Spleen (tissue), 11 donors: ENCODE measurements at regions not wholly inside any gene's neighbourhood (a gene's known extent, or its start where the extent isn't known, plus 50 kb on each side); places are given as distances from the start of the nearest gene placed in this dataset.

ENCODE experiments used
- DNase-seq: peaks from one replicate; pipeline ENCODE4 v3.0.0-alpha.2; 2020
- H3K27ac ChIP-seq, 8 donors: fragments of 200-600 bp; sonication (generic) in 7 of 8; 1 replicate in 4 of 8; 2 replicates in 4 of 8; pipeline versions ENCODE4 v1.5.0 to v1.8.0; 2016 to 2021; ENCODE audit warnings: inconsistent platforms in 4 of 8, mild to moderate bottlenecking in 4 of 8, moderate library complexity in 1 of 8
- H3K27me3 ChIP-seq, 7 donors: fragments of 200-600 bp; sonication (generic) in 6 of 7; replicated peaks in 1 of 7; 1 replicate in 4 of 7; 2 replicates in 3 of 7; pipeline versions ENCODE4 v1.5.0 to v1.8.0; 2016 to 2021; ENCODE audit warnings: inconsistent platforms in 3 of 7, mild to moderate bottlenecking in 1 of 7
- H3K36me3 ChIP-seq, 6 donors: fragments of 200-600 bp; sonication (generic) in 5 of 6; 1 replicate in 4 of 6; 2 replicates in 2 of 6; pipeline versions ENCODE4 v1.5.0 to v1.8.0; 2016 to 2021; ENCODE audit warnings: inconsistent platforms in 2 of 6
- H3K4me1 ChIP-seq, 6 donors: fragments of 200-600 bp; sonication (generic) in 5 of 6; 1 replicate in 3 of 6; 2 replicates in 3 of 6; pipeline versions ENCODE4 v1.5.0 to v1.8.0; 2016 to 2021; ENCODE audit warnings: inconsistent platforms in 3 of 6
- H3K4me3 ChIP-seq, 8 donors: fragments of 200-600 bp; sonication (generic) in 7 of 8; 1 replicate in 4 of 8; 2 replicates in 4 of 8; pipeline versions ENCODE4 v1.5.0 to v1.8.0; 2016 to 2021; ENCODE audit warnings: inconsistent platforms in 4 of 8, mild to moderate bottlenecking in 4 of 8, moderate library complexity in 2 of 8
- H3K9me3 ChIP-seq, 8 donors: fragments of 200-600 bp; sonication (generic) in 7 of 8; 1 replicate in 4 of 8; 2 replicates in 4 of 8; pipeline versions ENCODE4 v1.5.0 to v1.8.0; 2016 to 2021; ENCODE audit warnings: inconsistent platforms in 4 of 8
- POLR2A ChIP-seq, 3 donors: fragments of 450-650 bp; IDR thresholded peaks; one replicate each; pipeline ENCODE4 v1.5.1; 2017; ENCODE audit warnings: antibody characterized with exemption in 3 of 3, mild to moderate bottlenecking in 1 of 3
- POLR2AphosphoS5 ChIP-seq, 3 donors: sonication (generic); formaldehyde crosslinking; IDR thresholded peaks; one replicate each; pipeline ENCODE4 v1.5.1; 2017; ENCODE audit warnings: antibody characterized with exemption in 3 of 3
- WGBS, 5 donors: extraction: QIAGEN DNeasy Blood & Tissue Kit in 3 of 5; methylation state at CpG; one replicate each; pipeline versions ENCODE4 v1.1.5 to v1.1.7; 2013 to 2018; 5-methylcytosine and 5-hydroxymethylcytosine counted together
- intact Hi-C: fragments of 100-400 bp; cut with DNase I; formaldehyde crosslinking; loops from one replicate; pipeline ENCODE4 v1.15.0; 2023; ENCODE audit warnings: low total_unique reads
- TF ChIP-seq, protein P1 (sequence below), 11 experiments: fragments of 200-600 bp in 7 of 11; fragments of 450-650 bp in 4 of 11; sonication (generic) in 4 of 11; IDR thresholded peaks in 8 of 11; conservative IDR thresholded peaks in 3 of 11; 1 replicate in 7 of 11; 2 replicates in 4 of 11; pipeline versions ENCODE4 v1.4.0 to v1.8.0; 2016 to 2021; ENCODE audit warnings: antibody characterized with exemption in 11 of 11, inconsistent platforms in 4 of 11, mild to moderate bottlenecking in 1 of 11
- donor health status: healthy with polysubstance abuse.
- donor health status: DM: no; HTN: no; CAD: no; lungs with moderate emphysema.
- donor health status: DM: no; HTN: no; CAD: no.
- donor health status: Bipolar disorder and iron deficiency.
- donor health status: healthy.
- donor health status: DM: no; HTN: no; CAD: no.
- donor health status: DM: yes; HTN: yes; CAD: no.

DNA sequence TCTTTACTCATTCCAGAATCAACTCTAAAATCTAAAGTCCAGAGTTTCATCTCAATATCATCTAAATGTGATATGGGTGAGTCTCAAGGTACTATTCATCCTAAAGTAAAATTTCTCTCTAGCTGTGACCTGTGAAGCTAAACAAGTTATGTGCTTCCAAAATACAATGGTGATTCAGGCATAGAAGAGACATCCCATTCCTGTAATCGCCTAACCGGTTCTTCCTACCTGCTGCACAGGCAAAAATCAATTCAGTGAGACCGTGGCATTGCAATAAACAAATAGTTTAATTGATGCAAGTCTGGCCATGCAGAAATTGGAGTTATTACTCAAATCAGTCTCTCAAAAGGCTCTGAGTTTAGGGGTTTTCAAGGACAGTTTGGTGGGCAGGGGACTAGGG, 232.8 kb downstream of the UBE3D start:
- Histone ChIP-seq H3K27me3 (no peaks in the 10 kb centered on the region), H3K27ac (no peak overlapping the region), H3K4me3 (no peak overlapping the region), H3K36me3 (no peaks in the 10 kb centered on the region), H3K4me1 (no peaks in the 10 kb centered on the region), H3K9me3 (no peaks in the 10 kb centered on the region)
- no peak for DNase-seq
- intact Hi-C loops = no loop called here
- whole genome bisulfite sequencing, 5 donors = 89 to 94% (median 91%) methylated on average over 3 of the region's 3 CpGs
- no peak for TF ChIP-seq POLR2A (IDR thresholded peaks at IDR 0.05)
- no peak for TF ChIP-seq POLR2AphosphoS5 (IDR thresholded peaks at IDR 0.05)
- TF ChIP-seq, protein P1, sequence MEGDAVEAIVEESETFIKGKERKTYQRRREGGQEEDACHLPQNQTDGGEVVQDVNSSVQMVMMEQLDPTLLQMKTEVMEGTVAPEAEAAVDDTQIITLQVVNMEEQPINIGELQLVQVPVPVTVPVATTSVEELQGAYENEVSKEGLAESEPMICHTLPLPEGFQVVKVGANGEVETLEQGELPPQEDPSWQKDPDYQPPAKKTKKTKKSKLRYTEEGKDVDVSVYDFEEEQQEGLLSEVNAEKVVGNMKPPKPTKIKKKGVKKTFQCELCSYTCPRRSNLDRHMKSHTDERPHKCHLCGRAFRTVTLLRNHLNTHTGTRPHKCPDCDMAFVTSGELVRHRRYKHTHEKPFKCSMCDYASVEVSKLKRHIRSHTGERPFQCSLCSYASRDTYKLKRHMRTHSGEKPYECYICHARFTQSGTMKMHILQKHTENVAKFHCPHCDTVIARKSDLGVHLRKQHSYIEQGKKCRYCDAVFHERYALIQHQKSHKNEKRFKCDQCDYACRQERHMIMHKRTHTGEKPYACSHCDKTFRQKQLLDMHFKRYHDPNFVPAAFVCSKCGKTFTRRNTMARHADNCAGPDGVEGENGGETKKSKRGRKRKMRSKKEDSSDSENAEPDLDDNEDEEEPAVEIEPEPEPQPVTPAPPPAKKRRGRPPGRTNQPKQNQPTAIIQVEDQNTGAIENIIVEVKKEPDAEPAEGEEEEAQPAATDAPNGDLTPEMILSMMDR (IDR thresholded peaks at IDR 0.05 in 8 of 11, conservative IDR thresholded peaks at IDR 0.05 in 3 of 11) = no peak

DNA sequence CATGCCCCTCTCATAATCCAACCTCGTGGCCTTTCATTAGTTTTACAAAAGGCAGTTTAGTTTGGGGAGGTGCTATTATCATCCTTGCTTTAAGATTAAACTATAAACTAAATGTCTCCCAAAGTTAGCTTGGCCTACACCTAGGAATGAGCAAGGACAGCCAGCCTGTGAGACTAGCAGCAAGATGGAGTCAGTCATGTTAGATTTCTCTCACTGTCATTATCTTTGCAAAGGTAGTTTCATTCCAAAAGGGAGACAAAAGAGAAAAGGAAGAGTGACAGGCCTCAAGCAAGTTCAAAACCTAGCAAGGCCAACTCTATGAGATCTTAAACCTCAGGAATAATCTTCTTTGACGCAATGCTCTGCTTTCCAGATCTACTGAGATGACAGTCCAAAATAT, 232.2 kb downstream of the UBE3D start:
- no peak overlapping the region for H3K4me3 ChIP-seq
- no peaks in the 10 kb centered on the region for H3K4me1 ChIP-seq
- no peak overlapping the region for H3K27ac ChIP-seq
- intact Hi-C loops = no loop called here
- H3K36me3 ChIP-seq = no peaks in the 10 kb centered on the region
- H3K9me3 ChIP-seq = no peaks in the 10 kb centered on the region
- WGBS, 5 donors = 61 to 76% (median 70%) methylated on average over 2 of the region's 2 CpGs
- no peak for DNase-seq
- TF ChIP-seq, protein P1 (IDR thresholded peaks at IDR 0.05 in 8 of 11, conservative IDR thresholded peaks at IDR 0.05 in 3 of 11) = no peak
- TF ChIP-seq POLR2A (IDR thresholded peaks at IDR 0.05) (no peak), POLR2AphosphoS5 (IDR thresholded peaks at IDR 0.05) (no peak)
- H3K27me3 ChIP-seq = no peaks in the 10 kb centered on the region

DNA sequence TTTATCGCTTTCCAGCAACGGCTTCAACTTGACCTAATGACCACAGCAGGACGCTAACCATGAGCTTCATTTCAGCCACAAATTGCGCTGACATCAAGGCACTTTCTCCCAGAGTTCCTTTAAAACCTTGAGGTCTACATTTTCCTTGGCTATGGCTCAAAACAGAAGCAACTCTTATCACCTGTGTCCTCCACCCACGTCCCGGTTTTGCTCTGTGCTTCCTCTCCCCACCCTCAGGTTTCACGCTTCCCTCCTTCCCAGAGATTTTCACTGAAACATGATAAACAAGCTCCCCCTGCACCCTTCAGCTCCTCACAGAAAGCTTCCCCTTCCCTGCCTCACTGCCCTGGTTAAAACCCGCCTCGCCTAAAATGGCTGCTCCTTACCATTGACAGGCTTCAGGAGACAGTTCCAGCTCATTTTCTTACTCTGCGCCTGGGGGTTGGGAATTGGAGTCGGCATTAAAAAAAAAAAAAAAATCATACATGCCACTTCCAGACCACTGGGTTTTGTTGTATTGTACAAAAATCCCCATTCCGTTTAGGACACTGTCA, 229.5 kb downstream of the UBE3D start:
- no peaks in the 10 kb centered on the region for H3K36me3 ChIP-seq
- no peak for DNase-seq
- no peaks in the 10 kb centered on the region for H3K27me3 ChIP-seq
- no peak overlapping the region for H3K27ac ChIP-seq
- TF ChIP-seq POLR2AphosphoS5 (IDR thresholded peaks at IDR 0.05) (no peak), POLR2A (IDR thresholded peaks at IDR 0.05) (no peak)
- TF ChIP-seq, protein P1 (IDR thresholded peaks at IDR 0.05 in 8 of 11, conservative IDR thresholded peaks at IDR 0.05 in 3 of 11) = no peak
- 80 to 85% (median 81%) methylated on average over 12 of the region's 12 CpGs for WGBS, 5 donors
- no peak overlapping the region for H3K4me3 ChIP-seq
- H3K9me3 ChIP-seq = no peaks in the 10 kb centered on the region
- no peaks in the 10 kb centered on the region for H3K4me1 ChIP-seq
- intact Hi-C loops = no loop called here

DNA sequence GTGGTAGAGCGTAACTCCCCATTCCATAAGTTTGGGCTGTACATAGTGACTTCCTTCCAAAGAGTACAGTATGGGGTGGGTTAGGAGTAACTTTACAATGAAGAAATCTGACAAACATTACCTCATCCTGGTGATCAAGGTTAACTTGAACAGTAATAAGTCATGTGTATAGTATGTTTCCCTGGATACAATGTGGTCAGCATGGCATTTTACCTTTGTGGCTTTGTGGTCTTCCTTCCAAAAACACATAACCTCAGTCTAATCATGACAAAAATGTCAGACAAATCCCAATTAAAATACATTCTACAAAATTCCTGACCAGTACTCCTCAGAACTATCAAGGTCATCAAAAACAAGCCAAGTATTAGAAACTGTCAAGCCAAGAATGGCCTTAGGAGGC, 225.1 kb downstream of the UBE3D start:
- 93 to 100% (median 98%) methylated on average over 1 of the region's 1 CpG for WGBS, 5 donors
- no peak for DNase-seq
- Histone ChIP-seq H3K27ac (no peak overlapping the region), H3K27me3 (no peaks in the 10 kb centered on the region), H3K4me1 (no peaks in the 10 kb centered on the region), H3K36me3 (no peaks in the 10 kb centered on the region), H3K9me3 (no peaks in the 10 kb centered on the region), H3K4me3 (no peak overlapping the region)
- intact Hi-C loops = no loop called here
- TF ChIP-seq POLR2AphosphoS5 (IDR thresholded peaks at IDR 0.05) (no peak), POLR2A (IDR thresholded peaks at IDR 0.05) (no peak)
- TF ChIP-seq, protein P1 (IDR thresholded peaks at IDR 0.05 in 8 of 11, conservative IDR thresholded peaks at IDR 0.05 in 3 of 11) = no peak
